DMS53 treated with DMSO at 0.1 percent for 48 hours (cell line): ENCODE measurements at regions not wholly inside any gene's neighbourhood (a gene's known extent, or its start where the extent isn't known, plus 50 kb on each side); places are given as distances from the start of the nearest gene placed in this dataset.
"Not testable (repeated sequence)": the region's sequence is repeated elsewhere in the genome, so short reads cannot be mapped to it uniquely, and the experiment has no call there.

Experiments
- DNase-seq: peaks from one replicate; lab custom pipeline; 2025; ENCODE audit not compliant: unreplicated experiment; lab: John Stamatoyannopoulos, UW

DNA sequence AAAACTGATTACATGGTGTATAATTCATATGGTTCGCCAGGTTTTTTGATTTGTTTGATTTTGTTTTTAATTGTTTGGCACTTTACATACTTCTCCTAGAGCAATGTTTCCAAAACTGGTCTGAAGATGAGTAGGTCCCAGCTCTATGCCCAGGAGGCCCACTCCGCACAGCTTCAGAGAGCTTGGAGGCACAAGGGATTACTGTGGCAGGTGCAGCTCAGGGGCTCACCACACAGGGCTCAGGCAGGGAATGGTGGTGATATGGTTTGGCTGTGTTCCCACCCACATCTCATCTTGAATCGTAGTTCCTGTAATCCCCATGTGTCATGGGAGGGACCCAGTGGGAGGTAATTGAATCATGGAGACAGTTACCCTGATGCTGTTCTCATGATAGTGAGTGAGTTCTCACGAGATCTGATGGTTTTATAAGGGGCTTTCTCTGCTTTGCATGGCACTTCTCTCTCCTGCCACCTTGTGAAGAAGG is 296.6 kb downstream of the MED10 start:
- no peak for DNase-seq

DNA sequence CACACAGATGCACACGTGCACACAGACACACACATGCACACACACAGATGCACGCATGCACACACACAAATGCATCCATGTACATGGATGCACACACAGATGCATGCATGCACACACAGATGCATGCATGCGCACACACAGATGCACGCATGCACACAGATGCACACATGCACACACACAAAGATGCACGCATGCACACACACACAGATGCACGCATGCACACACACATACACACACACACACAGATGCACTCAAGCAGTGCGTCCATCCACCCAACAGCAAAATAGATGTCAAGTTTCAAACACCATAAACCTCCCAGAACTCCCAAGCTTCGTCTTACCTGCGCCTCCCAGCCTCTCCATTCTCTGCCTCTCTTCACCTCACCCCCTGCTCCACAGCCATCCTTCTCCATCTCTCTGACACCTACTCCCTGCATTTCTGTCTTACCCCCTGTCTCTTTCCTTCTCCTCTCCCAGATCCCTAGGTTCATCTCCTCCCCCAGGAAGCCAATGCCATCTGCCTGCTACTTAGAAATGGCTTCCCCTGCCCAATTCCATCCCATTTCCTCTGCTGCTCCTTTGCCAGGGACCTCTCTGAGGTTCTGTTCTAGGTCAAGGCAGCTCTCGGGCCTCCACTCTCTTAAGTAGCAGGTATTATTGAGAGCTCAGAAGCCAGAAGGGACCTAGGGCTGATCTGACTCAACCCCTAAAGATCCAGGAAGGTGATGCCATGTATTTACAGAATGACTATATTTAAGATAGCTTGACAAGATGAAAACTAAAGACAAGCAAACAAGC is 297.2 kb downstream of the MED10 start:
- DNase-seq, result no peak

DNA sequence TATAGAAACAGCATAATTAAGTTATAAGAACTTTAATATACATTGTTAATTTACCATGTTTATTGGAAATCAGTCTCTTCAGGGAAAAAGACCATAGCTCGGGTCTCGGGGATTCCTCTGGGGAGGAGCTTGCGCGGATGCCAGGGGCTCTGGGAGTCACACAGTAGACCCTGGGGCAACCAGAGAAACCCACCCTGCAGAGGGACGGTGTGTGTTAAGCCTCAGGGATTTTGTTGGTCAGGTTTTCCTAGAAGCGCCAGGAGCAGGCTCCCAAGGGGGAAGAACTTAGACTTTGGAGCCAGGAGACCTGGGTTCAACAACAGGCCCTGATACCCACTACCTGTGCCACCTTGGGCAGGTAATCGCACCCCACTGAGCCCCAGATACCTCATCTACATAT is 297.9 kb downstream of the MED10 start:
- no peak for DNase-seq

DNA sequence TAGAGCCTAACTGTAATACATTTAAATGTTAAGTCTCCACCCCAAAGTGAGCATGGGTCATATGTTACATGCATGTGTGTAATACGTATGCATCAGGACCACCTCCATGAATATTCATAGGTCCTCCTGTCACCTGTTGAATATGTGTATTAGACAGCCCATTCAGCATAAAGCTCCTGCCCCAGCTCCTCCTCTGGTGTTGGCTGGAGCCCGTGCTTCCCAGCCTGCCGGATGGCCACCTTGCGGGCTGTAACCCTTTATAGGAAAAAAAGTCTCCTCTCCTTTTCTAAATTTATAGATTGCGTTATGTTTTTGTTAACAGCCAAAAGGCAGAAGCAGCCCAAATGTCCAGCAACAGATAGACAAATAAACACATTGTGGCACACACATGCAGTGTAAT is 299.5 kb downstream of the MED10 start:
- no peak for DNase-seq

DNA sequence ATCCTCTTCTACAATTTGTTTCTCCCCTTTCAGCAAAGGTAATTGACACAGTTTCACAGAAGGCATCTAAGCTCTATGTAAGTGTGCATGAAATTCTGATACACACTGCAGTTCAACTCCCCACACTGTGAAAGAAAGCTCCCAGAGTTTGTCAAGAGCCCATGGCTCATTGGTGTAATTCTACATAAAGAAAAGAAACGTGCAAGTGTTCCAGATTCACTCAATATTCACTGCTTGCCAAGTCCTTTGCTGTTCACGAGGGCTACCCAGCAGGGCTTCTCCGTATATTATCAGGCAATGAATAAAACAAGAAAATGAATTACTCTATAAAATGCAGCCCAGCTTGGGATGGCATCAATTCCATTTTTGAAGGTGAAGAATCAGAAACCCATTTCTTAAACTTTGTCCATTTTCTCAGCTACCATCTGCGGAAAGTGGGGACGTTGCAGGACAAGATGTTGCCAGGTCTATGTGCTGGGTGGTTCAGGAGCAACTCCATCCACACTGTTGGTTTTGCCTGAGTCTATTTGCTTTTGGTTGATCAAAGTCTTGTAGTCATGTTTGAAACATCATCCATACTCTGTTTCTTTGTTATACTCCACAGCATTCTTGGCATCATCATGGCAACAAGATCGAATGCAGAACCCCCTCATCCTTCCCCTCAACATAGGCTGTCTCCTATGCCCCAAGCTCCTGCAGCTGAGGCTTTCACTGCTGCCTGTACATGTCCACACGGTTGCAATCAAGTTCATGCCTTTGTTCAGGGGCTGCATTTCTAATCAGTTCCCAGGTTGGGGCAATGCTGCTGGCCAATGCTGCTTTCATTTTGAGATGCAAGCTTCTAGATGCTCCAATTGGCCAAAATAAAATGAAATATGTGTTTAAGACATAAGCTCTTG is 301.8 kb downstream of the MED10 start:
- DNase-seq, result no peak

DNA sequence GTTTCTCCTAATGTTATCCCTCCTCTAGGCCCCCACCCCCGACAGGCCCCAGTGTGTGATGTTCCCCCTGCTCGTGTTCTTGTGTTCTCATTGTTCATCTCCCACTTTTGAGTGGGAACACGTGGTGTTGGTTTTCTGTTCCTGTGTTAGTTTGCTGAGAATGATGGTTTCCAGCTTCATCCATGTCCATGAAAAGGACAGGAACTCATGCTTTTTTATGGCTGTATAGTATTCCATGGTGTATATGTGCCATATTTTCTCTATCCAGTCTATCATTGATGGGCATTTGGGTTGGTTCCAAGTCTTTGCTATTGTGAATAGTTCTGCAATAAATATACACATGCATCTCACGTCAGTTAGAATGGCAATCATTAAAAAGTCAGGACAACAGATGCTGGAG is 305.9 kb downstream of the MED10 start:
- not testable (repeated sequence) for DNase-seq

DNA sequence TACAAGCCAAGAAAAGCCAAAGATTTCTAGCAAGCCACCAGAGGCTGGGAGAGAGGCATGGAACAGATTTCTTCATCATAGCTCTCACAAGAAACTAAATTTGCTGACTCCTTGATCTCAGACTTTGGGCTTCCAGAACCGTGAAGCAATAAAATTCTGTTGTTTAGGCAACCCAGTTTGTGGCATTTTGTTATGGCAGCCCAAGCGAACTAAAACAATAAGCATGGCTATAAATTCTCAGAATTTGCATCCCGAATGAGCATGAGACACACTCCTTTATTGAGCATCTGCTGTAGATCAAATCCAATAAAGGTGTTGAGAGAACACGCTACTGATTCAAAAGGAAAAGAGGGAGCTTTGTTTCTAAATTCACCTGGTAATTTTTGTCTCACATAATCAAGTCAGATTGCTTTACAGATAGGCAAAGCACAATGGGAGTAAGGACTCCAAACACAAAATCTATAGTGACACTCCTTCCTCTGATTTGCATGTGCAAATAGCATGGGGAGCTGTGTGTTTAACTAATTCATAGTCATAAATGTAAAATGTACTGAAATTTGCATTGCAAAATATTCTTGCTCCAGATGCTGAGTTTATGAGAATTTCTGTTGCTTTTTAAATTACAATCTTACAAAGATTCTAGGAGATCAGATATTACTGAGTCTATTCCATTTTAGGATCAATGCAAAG is 308.7 kb downstream of the MED10 start:
- no peak for DNase-seq

DNA sequence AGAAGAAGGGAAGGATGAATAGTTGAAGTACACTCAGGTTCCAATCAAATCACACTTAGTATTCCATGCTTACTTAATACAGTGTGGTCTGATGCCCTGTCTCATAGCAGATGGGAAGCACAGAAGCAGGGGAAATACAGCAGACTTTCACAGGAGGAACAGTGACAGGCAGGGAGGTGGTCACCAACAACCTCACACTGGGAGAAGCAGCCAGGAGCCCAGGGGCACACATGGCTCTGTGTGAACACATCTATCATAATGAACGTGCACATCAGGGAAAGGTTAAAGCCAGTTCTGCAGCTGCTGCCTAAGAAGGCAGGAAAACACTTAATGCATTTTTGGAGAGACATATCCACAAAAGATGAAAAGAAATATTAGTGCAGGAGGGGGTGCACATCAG is 312.3 kb downstream of the MED10 start:
- DNase-seq, result no peak

DNA sequence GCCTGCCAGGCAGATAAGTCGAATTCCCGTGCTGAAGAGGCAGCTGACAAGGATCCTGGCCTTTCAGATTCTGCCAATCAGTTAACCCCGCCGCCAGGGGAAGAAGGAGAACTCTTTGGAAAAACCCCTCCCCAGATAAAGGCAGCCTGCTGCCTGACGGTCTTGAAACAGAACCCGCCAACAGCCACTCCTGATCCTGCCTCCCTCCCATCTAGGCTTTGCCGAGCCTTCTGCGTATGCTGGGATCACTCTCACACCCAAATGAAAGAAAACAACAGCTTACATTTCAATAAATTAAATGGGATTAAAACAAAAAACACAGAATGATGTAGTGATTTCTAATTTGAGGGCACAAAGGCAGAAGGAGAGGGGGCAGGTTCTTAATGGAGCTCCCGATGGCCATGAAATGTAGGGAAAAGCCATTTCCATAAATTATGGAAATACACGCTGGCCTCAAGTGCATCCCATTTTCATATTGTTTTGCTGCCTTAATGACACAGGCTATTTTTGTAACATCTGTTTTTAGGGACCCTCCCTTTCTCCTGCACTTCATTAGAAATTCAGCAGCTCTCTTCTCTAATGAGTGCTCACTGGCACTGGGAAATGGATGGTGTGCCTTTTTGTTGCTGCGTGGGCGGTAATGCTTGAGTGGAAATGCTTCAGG is 319.1 kb downstream of the MED10 start:
- no peak for DNase-seq

DNA sequence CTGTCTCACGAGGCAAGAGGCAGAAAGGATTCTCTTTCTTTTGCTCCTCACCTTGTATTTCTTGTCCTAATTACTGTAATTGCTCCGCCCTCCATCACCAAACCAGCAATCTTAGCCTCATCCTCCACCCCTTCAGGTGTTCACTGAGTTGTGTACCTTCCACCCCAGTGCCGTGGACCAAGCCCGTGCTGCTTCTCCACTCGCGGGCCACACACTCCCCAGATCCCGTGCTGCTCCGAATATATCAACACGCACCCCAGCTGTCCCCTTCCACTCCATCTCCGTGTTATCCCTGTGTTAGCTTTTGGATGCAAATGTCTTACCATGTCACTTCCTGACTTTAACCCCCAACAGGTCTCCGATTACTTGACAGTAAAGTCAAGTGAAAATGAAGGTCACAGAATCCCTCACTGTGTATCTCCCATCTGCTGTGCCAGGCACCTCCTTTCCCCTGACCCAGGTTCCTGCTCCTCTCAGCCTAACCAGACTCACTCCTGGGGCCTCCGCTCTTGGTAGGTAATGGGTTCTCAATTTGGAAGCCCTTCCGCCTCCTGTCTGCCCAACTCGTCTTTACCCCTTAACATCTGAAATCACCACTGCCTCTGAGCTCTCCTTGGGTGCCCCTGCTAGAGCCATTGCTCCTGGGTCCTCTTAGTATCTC is 320.2 kb downstream of the MED10 start:
- DNase-seq, result no peak

DNA sequence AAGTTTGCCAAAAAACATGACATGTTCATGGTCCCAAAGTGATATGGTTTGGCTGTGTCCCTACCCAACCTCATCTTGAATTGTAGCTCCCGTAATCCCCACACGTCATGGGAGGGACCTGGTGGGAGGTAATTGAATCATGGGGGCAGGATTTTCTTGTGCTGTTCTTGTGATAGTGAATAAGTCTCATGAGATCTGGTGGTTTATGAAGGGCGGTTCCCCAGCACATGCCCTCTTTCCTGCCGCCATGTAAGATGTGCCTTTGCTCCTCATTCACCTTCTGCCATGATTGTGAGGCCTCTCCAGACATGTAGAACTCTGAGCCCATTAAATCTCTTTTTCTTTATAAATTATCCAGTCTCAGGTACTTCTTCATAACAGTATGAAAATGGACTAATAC is 322.1 kb downstream of the MED10 start:
- no peak for DNase-seq

DNA sequence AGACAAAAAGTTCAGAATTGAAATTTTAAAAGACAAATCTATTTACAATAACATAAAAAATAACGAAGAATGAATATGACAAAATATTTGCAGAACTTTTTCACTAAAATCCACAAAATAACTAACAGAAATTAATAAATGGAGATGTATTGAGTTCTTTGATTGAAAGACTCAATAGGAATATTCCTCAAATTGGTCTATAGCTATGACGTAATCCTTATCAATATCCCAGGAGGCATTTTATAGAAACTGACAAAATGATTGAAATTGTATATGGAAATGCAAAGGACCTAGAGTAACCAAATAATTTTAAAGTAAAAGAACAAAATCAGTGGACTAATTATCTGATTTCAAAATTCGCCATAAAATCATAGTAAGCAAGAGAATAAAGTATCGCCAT is 328.7 kb downstream of the MED10 start:
- DNase-seq, result no peak

DNA sequence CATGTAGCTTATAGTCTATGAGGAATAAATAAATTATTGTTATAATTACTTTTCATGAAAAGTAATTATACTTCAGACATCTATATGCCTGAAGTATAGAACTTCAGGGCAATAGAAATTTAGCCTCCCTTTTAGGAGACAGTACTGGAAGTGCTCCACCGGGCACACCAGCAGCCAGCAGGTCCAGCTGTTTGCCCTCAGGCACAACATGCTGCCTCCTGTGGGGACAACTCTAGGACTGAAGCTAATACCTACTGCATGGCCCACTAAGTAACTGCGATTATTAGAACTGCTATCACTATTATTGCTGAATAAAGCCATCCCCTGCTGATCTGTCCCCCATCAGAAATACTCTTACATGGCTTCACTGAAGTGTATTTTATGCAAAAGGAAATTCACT is 329.6 kb downstream of the MED10 start:
- DNase-seq, result no peak

DNA sequence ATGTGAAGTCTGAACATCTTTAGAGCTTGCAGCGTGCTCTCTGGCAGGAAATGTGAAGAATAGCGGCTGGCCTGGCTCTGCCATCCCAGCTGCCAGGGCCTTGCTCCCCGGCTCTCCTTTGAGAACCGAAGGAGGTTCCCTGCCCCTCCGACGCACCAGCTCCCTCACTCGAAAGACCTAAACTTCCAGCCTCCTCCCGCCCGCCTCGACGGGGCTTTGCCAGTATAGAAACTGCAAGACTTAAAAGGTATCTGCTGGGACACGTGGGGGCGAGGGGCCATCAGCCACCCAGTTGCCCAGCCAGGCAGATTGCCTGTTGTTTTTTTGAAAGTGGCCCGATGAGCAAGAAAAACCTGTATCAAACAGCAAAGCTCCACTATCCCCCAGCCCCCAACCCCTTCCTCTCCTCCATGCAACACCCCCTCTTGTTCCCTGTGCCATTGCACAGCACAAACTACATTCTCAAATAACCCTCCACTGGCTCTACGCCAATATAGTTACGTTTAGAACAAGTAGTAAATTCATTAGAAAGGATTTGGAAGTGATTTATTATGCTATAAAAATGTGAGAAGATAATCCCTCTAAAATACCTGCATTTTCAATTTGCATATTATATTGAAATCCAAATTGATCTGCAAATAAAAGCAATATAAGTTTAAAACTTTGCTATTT is 331.9 kb downstream of the MED10 start:
- no peak for DNase-seq

DNA sequence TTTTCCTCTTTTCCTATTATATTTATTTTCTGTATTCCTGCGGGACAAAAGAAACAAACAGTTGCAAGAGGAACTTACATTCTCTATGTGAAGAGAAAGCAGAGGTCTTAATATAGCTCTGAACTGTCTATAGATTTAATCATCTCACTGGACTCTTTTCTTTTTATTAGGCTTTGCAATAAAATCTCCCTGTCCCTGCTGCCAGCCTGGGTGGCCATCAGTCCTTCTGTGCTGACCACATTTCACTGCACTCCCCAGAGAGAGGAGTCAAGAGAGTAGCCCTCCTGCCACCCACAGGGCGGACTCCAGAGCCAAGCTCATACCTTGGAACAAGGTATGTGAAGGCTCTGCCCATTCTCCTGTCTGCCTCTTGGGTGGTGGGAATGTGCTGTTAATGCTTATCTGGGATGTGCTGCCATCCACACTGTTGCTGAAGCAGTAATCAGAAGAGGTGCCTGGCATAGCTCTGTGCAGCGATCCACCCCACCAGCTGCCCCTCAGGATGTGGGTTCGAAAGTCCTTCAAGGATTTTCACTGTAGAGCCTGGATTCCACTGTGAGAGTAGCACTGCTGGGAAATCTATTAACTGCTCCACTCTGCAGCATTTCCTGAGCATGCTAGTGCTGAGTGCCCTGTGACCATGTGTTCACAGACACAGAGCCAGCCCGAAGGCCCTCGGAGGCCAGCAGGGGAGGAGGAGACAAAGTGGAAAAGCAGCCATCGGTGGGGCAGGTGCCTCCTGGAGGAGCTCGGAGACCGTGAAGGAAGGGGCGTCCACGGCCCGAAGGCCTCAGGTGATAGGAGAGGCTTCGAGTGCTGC is 334.6 kb downstream of the MED10 start:
- no peak for DNase-seq

DNA sequence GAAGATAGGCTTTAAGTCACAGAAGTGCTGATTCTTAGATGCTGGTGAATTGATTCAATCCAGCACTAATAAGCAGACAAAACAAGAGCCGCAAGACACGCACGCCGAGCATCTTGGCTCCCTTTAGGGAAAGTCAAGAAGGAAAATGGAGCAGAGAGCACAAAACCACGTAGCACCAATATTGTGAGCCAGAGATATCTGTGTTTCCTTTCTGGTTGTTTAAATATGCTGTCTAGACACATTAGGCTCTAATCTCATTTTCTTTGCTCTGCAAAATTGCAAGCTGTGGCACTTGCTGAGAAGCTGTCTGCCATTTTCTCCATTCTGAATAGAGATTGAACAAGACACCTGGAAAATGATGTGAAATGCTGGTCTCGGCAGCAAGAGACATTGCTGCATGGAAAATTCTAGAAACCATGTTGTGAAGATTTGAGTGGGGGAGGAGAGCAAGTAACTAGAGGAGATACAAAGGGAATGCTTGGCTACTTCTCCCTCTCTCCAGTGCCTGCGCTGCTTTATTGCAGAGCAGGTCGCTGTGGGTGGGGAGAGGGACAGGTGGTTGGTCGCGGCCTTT is 336.3 kb downstream of the MED10 start:
- no peak for DNase-seq

DNA sequence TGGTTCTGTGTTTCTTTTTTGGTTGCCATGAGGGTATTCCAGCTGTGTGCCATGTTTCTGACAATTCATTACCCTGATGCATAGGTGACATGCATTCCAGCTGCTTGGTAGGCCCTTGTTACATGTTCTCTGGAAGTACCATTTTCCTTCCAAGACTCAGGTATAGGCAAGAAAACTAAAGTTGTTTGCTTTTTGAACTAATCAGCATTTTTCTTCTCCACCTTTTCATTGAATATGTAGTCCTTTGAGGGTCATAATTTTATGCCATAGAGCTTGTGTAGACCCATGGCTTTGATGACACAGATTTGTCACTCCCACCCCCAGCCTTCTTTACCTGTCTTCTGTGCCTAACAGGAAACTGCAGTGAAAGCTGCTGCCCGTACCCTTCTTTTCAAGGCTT is 339.2 kb downstream of the MED10 start:
- no peak for DNase-seq

DNA sequence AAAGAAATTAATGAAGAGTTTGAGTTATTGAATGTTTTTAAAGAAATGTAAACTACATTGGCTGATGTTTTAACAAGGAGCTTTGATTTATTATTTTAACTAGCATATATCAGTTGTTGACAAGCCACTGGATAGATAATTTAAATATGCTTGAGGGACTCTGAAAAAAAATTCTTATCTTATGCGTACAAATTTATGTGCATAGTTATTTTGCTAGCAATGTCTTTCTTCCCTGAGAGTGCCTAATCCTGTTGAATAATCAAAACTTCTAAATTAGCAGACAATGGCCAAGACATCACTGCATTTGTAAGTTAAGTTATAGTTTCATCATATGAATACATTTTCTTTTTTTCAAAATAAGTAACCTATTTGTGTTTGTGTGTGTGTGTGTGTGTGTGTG is 342.3 kb downstream of the MED10 start:
- DNase-seq, result no peak

DNA sequence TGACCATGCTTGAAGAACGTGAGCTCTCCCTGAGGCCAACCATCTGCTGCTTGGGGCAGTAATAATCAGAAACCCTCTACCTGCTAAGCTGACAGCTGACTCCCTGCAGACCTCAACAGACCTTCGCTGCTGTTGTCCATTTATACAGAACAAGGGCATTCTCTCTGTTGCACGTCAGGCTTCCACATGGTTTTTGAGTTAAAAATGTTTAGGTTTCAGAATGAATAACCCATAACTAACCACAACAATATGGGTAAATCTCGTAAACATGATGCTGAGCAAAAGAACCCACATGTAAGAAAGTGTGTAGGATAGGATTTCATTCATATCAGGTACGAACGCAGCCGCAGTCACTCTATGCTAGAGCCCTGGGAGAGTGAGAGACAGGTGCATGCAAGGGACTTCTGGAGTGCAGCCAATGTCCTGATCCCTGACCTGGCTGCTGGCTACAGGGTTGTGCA is 348.5 kb downstream of the MED10 start:
- no peak for DNase-seq
